HEK293T (cell line): ENCODE measurements at regions not wholly inside any gene's neighbourhood (a gene's known extent, or its start where the extent isn't known, plus 50 kb on each side); places are given as distances from the start of the nearest gene placed in this dataset.
"Not testable (repeated sequence)": the region's sequence is repeated elsewhere in the genome, so short reads cannot be mapped to it uniquely, and the experiment has no call there.

ENCODE experiments used
- CTCF ChIA-PET: fragments of 350-600 bp; formaldehyde crosslinking; extraction: SDS; loops from one replicate; lab custom pipeline; 2021; ENCODE audit warnings: antibody characterized with exemption, inconsistent platforms; lab: Yijun Ruan, JAX
- POLR2A ChIA-PET: fragments of 350-600 bp; formaldehyde crosslinking; extraction: SDS; loops from one replicate; lab custom pipeline; 2020; ENCODE audit warnings: antibody characterized with exemption, inconsistent platforms; lab: Yijun Ruan, JAX
- DNase-seq: peaks from one replicate; pipeline ENCODE4 v3.0.0; 2012; ENCODE audit warnings: mixed read lengths; ENCODE audit errors: extremely low spot score
- ARNT ChIP-seq: fragments of 450-650 bp; IDR thresholded peaks from 2 replicates; pipeline ENCODE4 v1.6.1; 2017; ENCODE audit warnings: mild to moderate bottlenecking
- BHLHE40 ChIP-seq: fragments of 450-650 bp; IDR thresholded peaks from 2 replicates; pipeline ENCODE4 v1.6.1; 2016; ENCODE audit warnings: mild to moderate bottlenecking, moderate library complexity, borderline replicate concordance
- CTBP1 ChIP-seq: fragments of 450-650 bp; IDR thresholded peaks from 2 replicates; pipeline ENCODE4 v1.6.1; 2016; ENCODE audit warnings: borderline replicate concordance
- ELF4 ChIP-seq: fragments of 450-650 bp; IDR thresholded peaks from 2 replicates; pipeline ENCODE4 v1.6.1; 2017; ENCODE audit warnings: antibody characterized with exemption
- FOXA1 ChIP-seq: fragments of 450-650 bp; IDR thresholded peaks from 2 replicates; pipeline ENCODE4 v1.6.1; 2016; ENCODE audit warnings: mild to moderate bottlenecking
- FOXK2 ChIP-seq: fragments of 450-650 bp; IDR thresholded peaks from 2 replicates; pipeline ENCODE4 v1.6.1; 2016; ENCODE audit warnings: mild to moderate bottlenecking
- FOXM1 ChIP-seq: fragments of 450-650 bp; IDR thresholded peaks from 2 replicates; pipeline ENCODE4 v1.6.1; 2017; ENCODE audit warnings: mild to moderate bottlenecking, borderline replicate concordance
- HDGF ChIP-seq: fragments of 450-650 bp; IDR thresholded peaks from 2 replicates; pipeline ENCODE4 v1.6.1; 2017; ENCODE audit warnings: antibody characterized with exemption, borderline replicate concordance
- L3MBTL2 ChIP-seq: fragments of 450-650 bp; conservative IDR thresholded peaks from 2 replicates; pipeline ENCODE4 v1.6.1; 2016; ENCODE audit warnings: mild to moderate bottlenecking
- LEF1 ChIP-seq: fragments of 450-650 bp; IDR thresholded peaks from 2 replicates; pipeline ENCODE4 v1.6.1; 2017; ENCODE audit warnings: mild to moderate bottlenecking, borderline replicate concordance
- NFRKB ChIP-seq: fragments of 450-650 bp; IDR thresholded peaks from 2 replicates; pipeline ENCODE4 v1.6.1; 2016; ENCODE audit warnings: mild to moderate bottlenecking, moderate library complexity
- PKNOX1 ChIP-seq: fragments of 450-650 bp; IDR thresholded peaks from 2 replicates; pipeline ENCODE4 v1.6.1; 2016
- SP1 ChIP-seq: fragments of 450-650 bp; IDR thresholded peaks from 2 replicates; pipeline ENCODE4 v1.6.1; 2017
- SUZ12 ChIP-seq: fragments of 450-650 bp; IDR thresholded peaks from 2 replicates; pipeline ENCODE4 v1.6.1; 2016; ENCODE audit warnings: mild to moderate bottlenecking
- TARDBP ChIP-seq: fragments of 450-650 bp; IDR thresholded peaks from 2 replicates; pipeline ENCODE4 v1.6.1; 2016
- ZNF384 ChIP-seq: fragments of 450-650 bp; IDR thresholded peaks from 2 replicates; pipeline ENCODE4 v1.6.1; 2016

- POLR2A ChIA-PET: no interaction called here
- CTCF ChIA-PET: no interaction called here
- no peak for TF ChIP-seq SP1
- TF ChIP-seq NFRKB: no peak
- no peak for TF ChIP-seq PKNOX1
- no peak for TF ChIP-seq FOXM1
- TF ChIP-seq LEF1: no peak
- TF ChIP-seq FOXA1: no peak
- no peak for TF ChIP-seq ZNF384
- no peak for TF ChIP-seq TARDBP
- DNase-seq: no peak
Observed at GRCh38 chr20:5667705-5668528, 57.1 kb upstream of the GPCPD1 start.

DNA sequence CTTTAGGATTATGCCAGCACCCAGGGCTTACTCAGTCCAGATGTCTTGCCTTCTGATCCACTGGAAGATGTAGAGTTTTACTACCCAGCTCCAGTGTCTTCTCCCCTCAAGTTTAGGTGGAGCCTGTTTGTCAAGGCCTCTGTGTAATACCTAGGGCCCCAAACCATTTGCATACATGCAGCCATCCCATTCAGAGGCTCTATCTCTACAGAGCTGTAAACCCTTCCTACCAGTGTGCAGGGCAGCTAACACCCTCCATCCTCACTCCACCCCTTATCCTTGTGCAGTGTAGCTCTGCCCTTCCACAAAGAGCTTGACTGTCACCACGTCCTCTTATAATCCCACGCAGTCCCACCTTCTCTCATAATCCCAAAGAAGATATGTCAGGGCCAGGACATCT lies 54.6 kb upstream of the GPCPD1 start:
- TF ChIP-seq ELF4 (no peak), HDGF (no peak), BHLHE40 (no peak), CTBP1 (no peak), FOXA1 (no peak), L3MBTL2 (no peak), FOXM1 (no peak), NFRKB (no peak), FOXK2 (no peak), ARNT (no peak), TARDBP (no peak), LEF1 (no peak), ZNF384 (no peak), PKNOX1 (no peak), SUZ12 (no peak), SP1 (no peak)
- ChIA-PET POLR2A (no interaction called here), CTCF (no interaction called here)
- DNase-seq: no peak

GRCh38 chr20:5663396-5663795 lies 52.6 kb upstream of the GPCPD1 start:
- TF ChIP-seq FOXM1 (no peak), ARNT (no peak), FOXK2 (no peak), HDGF (no peak), L3MBTL2 (no peak), ZNF384 (no peak), SUZ12 (no peak), NFRKB (no peak), LEF1 (no peak), CTBP1 (no peak), FOXA1 (no peak), PKNOX1 (no peak), ELF4 (no peak), TARDBP (no peak), BHLHE40 (no peak), SP1 (no peak)
- ChIA-PET CTCF (no interaction called here), POLR2A (no interaction called here)
- DNase-seq: no peak

- TF ChIP-seq FOXA1 (no peak), ELF4 (no peak), FOXK2 (no peak), HDGF (no peak), PKNOX1 (no peak), SUZ12 (no peak), BHLHE40 (no peak), CTBP1 (no peak), ARNT (no peak), SP1 (no peak), NFRKB (no peak), TARDBP (no peak), FOXM1 (no peak), L3MBTL2 (no peak), LEF1 (no peak)
- DNase-seq: no peak
- POLR2A ChIA-PET: no interaction called here
- CTCF ChIA-PET: no interaction called here
Observed at GRCh38 chr20:5662769-5663168, 52.0 kb upstream of the GPCPD1 start.

DNA sequence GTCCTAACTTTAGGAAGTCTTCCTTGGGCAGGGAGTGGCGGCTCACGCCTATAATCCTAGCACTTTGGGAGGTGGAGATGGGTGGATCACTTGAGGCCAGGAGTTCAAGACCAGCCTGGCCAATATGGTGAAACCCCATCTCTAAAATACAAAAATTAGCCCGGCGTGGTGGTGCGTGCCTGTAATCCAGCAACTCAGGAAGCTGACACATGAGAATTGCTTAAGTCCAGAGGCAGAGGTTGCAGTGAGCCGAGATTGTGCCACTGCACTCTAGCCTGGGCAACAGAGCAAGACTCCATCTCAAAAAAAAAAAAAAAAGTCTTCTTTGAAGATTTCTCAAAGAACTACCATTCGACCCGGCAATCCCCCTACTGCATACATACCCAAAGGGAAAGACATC lies 50.0 kb upstream of the GPCPD1 start:
- POLR2A ChIA-PET, CTCF ChIA-PET, DNase-seq: not testable (repeated sequence)
